GM21390 (cell line): ENCODE measurements at regions not wholly inside any gene's neighbourhood (a gene's known extent, or its start where the extent isn't known, plus 50 kb on each side); places are given as distances from the start of the nearest gene placed in this dataset.
"Not testable (repeated sequence)": the region's sequence is repeated elsewhere in the genome, so short reads cannot be mapped to it uniquely, and the experiment has no call there.

Experiments
- ATAC-seq: cut with Tn5 transposase; IDR thresholded peaks from one replicate; pipeline ENCODE4 v1.9.1; 2021; ENCODE audit not compliant: unreplicated experiment

- ATAC-seq: no peak
Observed at GRCh38 chr3:43838009-43838758, 147.4 kb downstream of the ABHD5 start.

DNA sequence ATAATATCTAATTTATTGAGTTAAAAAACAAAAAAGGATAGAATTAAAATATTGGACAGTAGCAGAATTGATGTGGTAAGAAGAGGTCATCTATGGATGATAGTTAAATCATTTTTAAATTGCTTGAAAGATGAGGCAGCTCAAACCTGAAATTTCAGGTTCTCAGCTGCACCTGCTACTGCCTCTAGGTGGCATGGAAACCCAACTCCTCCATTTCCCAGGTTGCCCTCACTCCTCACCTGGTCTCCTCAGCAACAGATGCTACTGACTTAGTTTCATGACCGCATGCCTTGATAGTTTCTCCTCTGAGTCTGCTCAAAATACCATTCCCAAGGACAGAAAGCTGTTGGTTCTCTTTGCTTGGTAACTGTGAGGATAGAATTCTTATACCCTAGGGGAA, 148.1 kb downstream of the ABHD5 start:
- ATAC-seq: no peak

DNA sequence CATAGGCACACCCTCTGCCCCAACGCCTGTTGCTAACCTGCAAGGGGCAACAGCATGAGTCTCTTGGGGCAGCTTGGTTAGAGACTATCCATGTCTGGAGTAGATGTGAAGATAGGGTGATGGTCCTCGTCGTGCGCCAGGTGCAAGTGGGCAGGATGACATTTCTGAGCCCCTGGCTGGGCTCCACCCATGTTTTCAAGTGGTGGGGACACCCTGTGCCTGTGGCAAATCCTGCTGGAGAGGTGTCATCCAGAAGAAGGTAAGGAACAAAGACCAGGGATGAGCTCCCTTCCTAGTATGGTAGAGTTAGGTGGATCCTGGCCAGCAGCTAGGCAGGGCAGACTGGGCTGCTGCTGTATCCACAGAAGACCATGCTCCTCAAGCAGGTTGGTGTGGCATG, 152.6 kb downstream of the ABHD5 start:
- ATAC-seq: no peak

DNA sequence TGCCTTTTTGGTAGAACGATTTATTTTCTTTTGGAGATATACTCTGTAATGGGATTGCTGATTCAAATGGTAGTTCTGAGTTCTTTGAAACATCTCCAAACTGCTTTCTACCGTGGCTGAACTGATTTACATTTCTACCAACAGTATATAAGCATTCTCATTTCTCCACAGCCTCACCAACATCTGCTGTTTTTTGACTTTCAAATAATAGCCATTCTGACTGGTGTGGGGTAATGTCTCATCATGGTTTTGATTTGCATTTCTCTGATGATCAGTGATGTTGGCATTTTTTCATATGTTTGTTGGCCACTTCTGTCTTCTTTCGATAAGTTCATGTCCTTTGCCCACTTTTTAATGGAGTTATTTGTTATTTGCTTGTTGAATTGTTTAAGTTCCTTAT, 154.0 kb downstream of the ABHD5 start:
- no peak for ATAC-seq

DNA sequence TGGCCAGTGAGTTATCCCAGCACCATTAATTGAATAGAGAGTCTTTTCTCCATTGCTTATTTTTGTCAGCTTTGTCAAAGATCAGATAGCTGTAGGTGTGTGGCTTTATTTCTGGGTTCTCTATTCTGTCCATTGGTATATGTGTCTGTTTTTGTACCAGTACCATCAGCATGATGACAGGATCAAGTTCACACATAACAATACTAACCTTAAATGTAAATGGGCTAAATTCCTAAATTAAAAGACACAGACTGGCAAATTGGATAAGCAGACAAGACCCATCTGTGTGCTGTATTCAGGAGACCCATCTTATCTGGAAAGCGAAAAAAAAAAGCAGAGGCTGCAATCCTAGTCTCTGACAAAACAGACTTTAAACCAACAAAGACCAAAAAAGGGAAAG, 154.8 kb downstream of the ABHD5 start:
- ATAC-seq: not testable (repeated sequence)

GRCh38 chr3:43852066-43852465, 161.3 kb downstream of the ABHD5 start:
- no peak for ATAC-seq

DNA sequence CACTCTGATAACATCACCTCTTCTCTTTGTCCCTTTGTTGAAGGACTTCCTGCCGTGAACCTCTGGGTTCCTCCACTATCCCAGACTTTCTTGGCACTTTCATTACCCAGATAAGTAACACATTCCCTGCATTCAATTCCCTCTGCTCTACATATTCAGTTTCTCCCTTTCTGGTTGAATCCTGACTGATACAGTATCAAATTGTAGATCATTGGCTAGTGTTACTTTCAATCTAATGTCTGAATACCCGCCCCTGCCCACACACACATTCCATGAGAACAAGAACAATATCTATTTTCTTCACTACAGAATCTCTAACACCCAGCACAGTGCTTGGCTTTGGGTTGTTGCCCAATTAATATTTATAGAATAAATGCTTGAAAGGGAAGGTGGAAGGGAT, 163.5 kb downstream of the ABHD5 start:
- no peak for ATAC-seq

GRCh38 chr3:43854916-43855315, 164.2 kb downstream of the ABHD5 start:
- no peak for ATAC-seq

GRCh38 chr3:43855674-43856299, 165.0 kb downstream of the ABHD5 start:
- ATAC-seq: no peak

- ATAC-seq: no peak
Observed at GRCh38 chr3:43856351-43856750, 165.6 kb downstream of the ABHD5 start.

- ATAC-seq: no peak
Observed at GRCh38 chr3:43856761-43857160, 166.0 kb downstream of the ABHD5 start.

- ATAC-seq: no peak
Observed at GRCh38 chr3:43857361-43858293, 166.9 kb downstream of the ABHD5 start.

DNA sequence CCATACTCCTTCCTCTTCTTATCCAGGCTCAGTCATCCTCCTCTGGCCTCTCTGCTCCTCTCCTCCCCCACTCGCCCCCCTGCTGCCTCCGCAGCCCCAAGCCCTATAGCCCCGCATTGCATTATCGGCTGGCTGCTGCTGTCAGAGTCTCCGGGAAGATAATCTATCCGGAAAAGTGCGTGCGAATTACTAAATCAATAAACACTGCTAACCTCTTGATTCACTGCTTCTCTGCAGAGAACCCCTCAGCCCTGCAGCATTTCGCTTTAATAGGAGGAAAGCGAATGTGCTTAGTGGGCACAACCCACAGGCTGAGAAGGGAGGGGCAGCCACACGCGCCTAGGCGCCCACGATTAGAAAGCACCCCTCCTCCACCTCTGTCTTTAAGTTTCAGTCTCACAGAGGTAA, 167.6 kb downstream of the ABHD5 start:
- no peak for ATAC-seq

GRCh38 chr3:43859766-43860165, 169.0 kb downstream of the ABHD5 start:
- no peak for ATAC-seq

DNA sequence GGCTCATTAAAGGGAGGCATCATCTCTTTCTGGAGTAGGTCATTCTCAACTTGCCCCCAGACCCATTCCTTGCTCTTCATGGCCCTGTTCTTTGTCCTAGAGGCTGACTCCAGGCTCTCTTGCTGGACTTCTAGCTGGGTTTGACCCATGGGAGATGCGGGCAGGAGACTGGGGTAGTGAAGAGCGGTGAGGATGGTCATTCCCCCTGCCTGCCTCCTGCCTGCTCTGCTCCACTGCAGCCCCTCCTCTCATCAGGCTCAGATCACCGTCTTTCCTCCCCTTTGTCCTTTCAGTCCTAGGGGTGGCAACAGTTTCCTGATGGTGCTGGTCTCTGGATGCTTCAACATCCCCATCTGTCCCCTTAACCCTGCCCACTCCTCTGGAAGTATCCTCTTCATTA, 170.9 kb downstream of the ABHD5 start:
- ATAC-seq: no peak

DNA sequence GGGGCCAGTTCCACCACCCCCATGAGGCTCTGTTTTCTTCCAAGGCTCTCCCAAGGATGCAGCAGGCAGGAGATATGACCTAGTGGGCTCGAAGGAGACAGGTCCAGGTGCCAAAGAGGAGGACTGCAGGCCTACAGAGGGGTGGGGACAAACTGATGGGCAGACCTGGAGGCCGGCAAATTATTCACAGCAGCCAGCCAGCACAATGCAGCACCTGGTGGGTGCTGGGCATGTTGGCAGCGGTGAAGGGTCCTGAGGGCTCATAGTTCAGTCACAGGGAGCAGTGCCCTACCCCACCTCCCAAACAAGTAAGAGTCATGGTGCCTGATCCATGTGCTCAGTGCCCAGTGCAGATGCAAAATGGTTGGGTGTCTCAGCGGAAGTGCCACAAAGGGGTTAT, 171.7 kb downstream of the ABHD5 start:
- no peak for ATAC-seq

- no peak for ATAC-seq
Observed at GRCh38 chr3:43862992-43863805, 172.5 kb downstream of the ABHD5 start.

- no peak for ATAC-seq
Observed at GRCh38 chr3:43863966-43864933, 173.5 kb downstream of the ABHD5 start.

DNA sequence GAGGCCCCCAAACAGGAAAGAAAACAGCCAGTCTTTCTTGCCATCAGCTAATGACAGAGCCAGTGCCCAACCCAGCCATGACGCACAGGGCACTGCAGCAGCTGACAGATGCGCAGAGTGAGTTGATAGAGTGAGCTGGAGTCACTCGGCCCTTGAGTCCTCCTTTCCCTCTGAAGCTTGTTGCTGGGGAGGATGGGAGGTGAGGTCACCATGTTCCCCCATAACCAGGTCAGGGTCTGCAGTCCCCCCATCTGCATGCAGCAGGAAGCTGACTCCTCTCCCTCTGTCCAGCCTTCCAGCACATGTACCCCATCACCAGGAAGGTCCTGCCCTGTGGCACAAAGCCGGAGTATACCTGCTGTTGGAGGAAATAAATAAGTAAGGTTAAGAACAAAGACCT, 174.6 kb downstream of the ABHD5 start:
- no peak for ATAC-seq
